ENCODE measurements at regions not wholly inside any gene's neighbourhood (a gene's known extent, or its start where the extent isn't known, plus 50 kb on each side); places are given as distances from the start of the nearest gene placed in this dataset.

- Histone ChIP-seq H4K8ac (ENCODE audit: low read length) (no peak overlapping the region), H2AK5ac (ENCODE audit: low read length, severe bottlenecking) (no peak overlapping the region), H2AFZ (ENCODE audit: low read depth, low read length) (no peak overlapping the region), H2BK120ac (ENCODE audit: low read depth, low read length) (no peak overlapping the region), H3K27ac (ENCODE audit: low read length, poor library complexity, severe bottlenecking) (no peak overlapping the region), H3K4me3 (ENCODE audit: insufficient read depth in 1 of 2, low read depth in 1 of 2, low read length in 2 of 2) (no peak overlapping the region), H3K27me3 (ENCODE audit: control insufficient read depth in 1 of 2, insufficient read depth in 1 of 2, low read length in 2 of 2) (peaks cover 0 to 9% of the 10 kb centered on the region in 2 experiments), H3K18ac (ENCODE audit: low read depth in 1 of 2, low read length in 2 of 2) (no peak overlapping the region), H3K79me1 (replicated peaks; ENCODE audit: low read length, poor library complexity, severe bottlenecking) (no peaks in the 10 kb centered on the region), H3K14ac (ENCODE audit: low read length in 2 of 2) (no peak overlapping the region), H3K36me3 (ENCODE audit: control insufficient read depth in 1 of 2, insufficient read depth in 2 of 2, low read depth in 1 of 2, low read length in 2 of 2) (no peaks in the 10 kb centered on the region), H4K91ac (ENCODE audit: low read length) (no peak overlapping the region), H2BK15ac (ENCODE audit: low read depth, poor library complexity, severe bottlenecking) (no peak overlapping the region), H3K23ac (ENCODE audit: low read length in 2 of 2) (no peak overlapping the region), H3K4me1 (ENCODE audit: control insufficient read depth, insufficient read depth, low read depth, low read length) (no peaks in the 10 kb centered on the region), H3K4ac (ENCODE audit: low read depth in 1 of 2, low read length in 2 of 2) (no peak overlapping the region), H2BK12ac (ENCODE audit: low read length in 2 of 2) (no peak overlapping the region), H3K4me2 (ENCODE audit: low read length, poor library complexity, severe bottlenecking) (no peak overlapping the region), H3K9ac (ENCODE audit: low read length) (no peak overlapping the region), H3K9me3 (ENCODE audit: control insufficient read depth, low read length) (no peaks in the 10 kb centered on the region), H2BK5ac (ENCODE audit: low read depth, low read length, poor library complexity, severe bottlenecking) (no peak overlapping the region)
- 78% methylated on average over 4 of the region's 4 CpGs for WGBS
- DNase-seq: no peak
Observed at GRCh38 chr1:163538667-163539066, 216.9 kb downstream of the NUF2 start.

GRCh38 chr1:163540727-163541126, 219.0 kb downstream of the NUF2 start:
- no peaks in the 10 kb centered on the region for H3K4me1 ChIP-seq (ENCODE audit: control insufficient read depth, insufficient read depth, low read depth, low read length)
- no peaks in the 10 kb centered on the region for H3K79me1 ChIP-seq (replicated peaks; ENCODE audit: low read length, poor library complexity, severe bottlenecking)
- H3K4me2 ChIP-seq (ENCODE audit: low read length, poor library complexity, severe bottlenecking): no peak overlapping the region
- H3K4ac ChIP-seq (ENCODE audit: low read depth in 1 of 2, low read length in 2 of 2): no peak overlapping the region
- no peak overlapping the region for H4K91ac ChIP-seq (ENCODE audit: low read length)
- H3K9ac ChIP-seq (ENCODE audit: low read length): no peak overlapping the region
- H2AK5ac ChIP-seq (ENCODE audit: low read length, severe bottlenecking): no peak overlapping the region
- peaks cover 0 to 9% of the 10 kb centered on the region in 2 experiments for H3K27me3 ChIP-seq (ENCODE audit: control insufficient read depth in 1 of 2, insufficient read depth in 1 of 2, low read length in 2 of 2)
- H2AFZ ChIP-seq (ENCODE audit: low read depth, low read length): no peak overlapping the region
- H3K9me3 ChIP-seq (ENCODE audit: control insufficient read depth, low read length): no peaks in the 10 kb centered on the region
- no peak for DNase-seq
- H2BK120ac ChIP-seq (ENCODE audit: low read depth, low read length): no peak overlapping the region
- no peak overlapping the region for H3K14ac ChIP-seq (ENCODE audit: low read length in 2 of 2)
- no peak overlapping the region for H2BK15ac ChIP-seq (ENCODE audit: low read depth, poor library complexity, severe bottlenecking)
- H3K27ac ChIP-seq (ENCODE audit: low read length, poor library complexity, severe bottlenecking): no peak overlapping the region
- no peak overlapping the region for H4K8ac ChIP-seq (ENCODE audit: low read length)
- no peaks in the 10 kb centered on the region for H3K36me3 ChIP-seq (ENCODE audit: control insufficient read depth in 1 of 2, insufficient read depth in 2 of 2, low read depth in 1 of 2, low read length in 2 of 2)
- WGBS: 100% methylated on average over 1 of the region's 2 CpGs
- no peak overlapping the region for H3K18ac ChIP-seq (ENCODE audit: low read depth in 1 of 2, low read length in 2 of 2)
- H3K4me3 ChIP-seq (ENCODE audit: insufficient read depth in 1 of 2, low read depth in 1 of 2, low read length in 2 of 2): no peak overlapping the region
- no peak overlapping the region for H2BK12ac ChIP-seq (ENCODE audit: low read length in 2 of 2)
- no peak overlapping the region for H3K23ac ChIP-seq (ENCODE audit: low read length in 2 of 2)
- H2BK5ac ChIP-seq (ENCODE audit: low read depth, low read length, poor library complexity, severe bottlenecking): no peak overlapping the region

GRCh38 chr1:163544441-163544840, 222.7 kb downstream of the NUF2 start:
- H3K27ac ChIP-seq (ENCODE audit: low read length, poor library complexity, severe bottlenecking): no peak overlapping the region
- H3K4me3 ChIP-seq (ENCODE audit: insufficient read depth in 1 of 2, low read depth in 1 of 2, low read length in 2 of 2): no peak overlapping the region
- WGBS: 90% methylated on average over 2 of the region's 3 CpGs
- H3K4ac ChIP-seq (ENCODE audit: low read depth in 1 of 2, low read length in 2 of 2): no peak overlapping the region
- H3K18ac ChIP-seq (ENCODE audit: low read depth in 1 of 2, low read length in 2 of 2): no peak overlapping the region
- no peak overlapping the region for H3K23ac ChIP-seq (ENCODE audit: low read length in 2 of 2)
- no peak overlapping the region for H3K14ac ChIP-seq (ENCODE audit: low read length in 2 of 2)
- DNase-seq: no peak
- H4K8ac ChIP-seq (ENCODE audit: low read length): no peak overlapping the region
- H3K4me2 ChIP-seq (ENCODE audit: low read length, poor library complexity, severe bottlenecking): no peak overlapping the region
- no peak overlapping the region for H2AK5ac ChIP-seq (ENCODE audit: low read length, severe bottlenecking)
- H2BK12ac ChIP-seq (ENCODE audit: low read length in 2 of 2): no peak overlapping the region
- H2BK5ac ChIP-seq (ENCODE audit: low read depth, low read length, poor library complexity, severe bottlenecking): no peak overlapping the region
- no peaks in the 10 kb centered on the region for H3K9me3 ChIP-seq (ENCODE audit: control insufficient read depth, low read length)
- H3K9ac ChIP-seq (ENCODE audit: low read length): no peak overlapping the region
- H3K4me1 ChIP-seq (ENCODE audit: control insufficient read depth, insufficient read depth, low read depth, low read length): no peaks in the 10 kb centered on the region
- no peak overlapping the region for H2AFZ ChIP-seq (ENCODE audit: low read depth, low read length)
- no peak overlapping the region for H2BK120ac ChIP-seq (ENCODE audit: low read depth, low read length)
- H4K91ac ChIP-seq (ENCODE audit: low read length): no peak overlapping the region
- no peaks in the 10 kb centered on the region for H3K79me1 ChIP-seq (replicated peaks; ENCODE audit: low read length, poor library complexity, severe bottlenecking)
- no peaks in the 10 kb centered on the region for H3K36me3 ChIP-seq (ENCODE audit: control insufficient read depth in 1 of 2, insufficient read depth in 2 of 2, low read depth in 1 of 2, low read length in 2 of 2)
- no peaks in the 10 kb centered on the region for H3K27me3 ChIP-seq (ENCODE audit: control insufficient read depth in 1 of 2, insufficient read depth in 1 of 2, low read length in 2 of 2)
- no peak overlapping the region for H2BK15ac ChIP-seq (ENCODE audit: low read depth, poor library complexity, severe bottlenecking)

DNA sequence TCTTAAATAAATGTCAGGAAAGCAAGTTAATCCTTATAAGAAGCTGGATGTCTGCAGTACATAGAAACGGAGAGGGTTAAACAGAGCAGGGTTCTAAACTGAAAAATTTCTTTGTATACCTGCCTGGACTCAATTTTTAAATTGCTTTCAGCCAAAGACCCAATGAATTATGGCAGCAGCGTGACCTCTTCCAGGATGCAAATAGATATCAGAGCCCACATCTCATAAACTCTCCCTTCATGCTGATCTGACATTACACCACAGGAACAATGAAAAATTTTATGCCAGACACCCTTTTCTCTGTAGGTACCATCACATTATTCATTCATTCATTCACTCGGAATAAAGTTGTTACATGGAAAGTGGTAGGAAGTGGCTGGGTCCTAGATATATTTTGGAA, 236.4 kb downstream of the NUF2 start:
- Histone ChIP-seq H3K27ac (ENCODE audit: low read length, poor library complexity, severe bottlenecking) (no peak overlapping the region), H3K4me1 (ENCODE audit: control insufficient read depth, insufficient read depth, low read depth, low read length) (no peaks in the 10 kb centered on the region), H2BK12ac (ENCODE audit: low read length in 2 of 2) (no peak overlapping the region), H2BK5ac (ENCODE audit: low read depth, low read length, poor library complexity, severe bottlenecking) (no peak overlapping the region), H3K27me3 (ENCODE audit: control insufficient read depth in 1 of 2, insufficient read depth in 1 of 2, low read length in 2 of 2) (no peaks in the 10 kb centered on the region), H4K91ac (ENCODE audit: low read length) (no peak overlapping the region), H2BK120ac (ENCODE audit: low read depth, low read length) (no peak overlapping the region), H3K36me3 (ENCODE audit: control insufficient read depth in 1 of 2, insufficient read depth in 2 of 2, low read depth in 1 of 2, low read length in 2 of 2) (no peaks in the 10 kb centered on the region), H4K8ac (ENCODE audit: low read length) (no peak overlapping the region), H3K4ac (ENCODE audit: low read depth in 1 of 2, low read length in 2 of 2) (no peak overlapping the region), H3K4me2 (ENCODE audit: low read length, poor library complexity, severe bottlenecking) (no peak overlapping the region), H3K23ac (ENCODE audit: low read length in 2 of 2) (no peak overlapping the region), H3K18ac (ENCODE audit: low read depth in 1 of 2, low read length in 2 of 2) (no peak overlapping the region), H2AFZ (ENCODE audit: low read depth, low read length) (no peak overlapping the region), H3K4me3 (ENCODE audit: insufficient read depth in 1 of 2, low read depth in 1 of 2, low read length in 2 of 2) (no peak overlapping the region), H3K79me1 (replicated peaks; ENCODE audit: low read length, poor library complexity, severe bottlenecking) (no peaks in the 10 kb centered on the region), H3K9ac (ENCODE audit: low read length) (no peak overlapping the region), H3K9me3 (ENCODE audit: control insufficient read depth, low read length) (peaks cover 7% of the 10 kb centered on the region), H3K14ac (ENCODE audit: low read length in 2 of 2) (no peak overlapping the region), H2AK5ac (ENCODE audit: low read length, severe bottlenecking) (no peak overlapping the region), H2BK15ac (ENCODE audit: low read depth, poor library complexity, severe bottlenecking) (no peak overlapping the region)
- WGBS: 89% methylated on average over 3 of the region's 3 CpGs
- DNase-seq: no peak

All from mesenchymal stem cell (in vitro differentiated cells and primary cell).